CD4-positive, alpha-beta T cell treated with Interleukin-6 at 100 ng/mL for 8 hours (primary cell): ENCODE measurements at regions not wholly inside any gene's neighbourhood (a gene's known extent, or its start where the extent isn't known, plus 50 kb on each side); places are given as distances from the start of the nearest gene placed in this dataset.
"Not testable (repeated sequence)": the region's sequence is repeated elsewhere in the genome, so short reads cannot be mapped to it uniquely, and the experiment has no call there.

Experiments
- DNase-seq: peaks from one replicate; pipeline ENCODE4 v3.0.0-alpha.2; 2020; ENCODE audit warnings: mixed read lengths, low spot score

DNA sequence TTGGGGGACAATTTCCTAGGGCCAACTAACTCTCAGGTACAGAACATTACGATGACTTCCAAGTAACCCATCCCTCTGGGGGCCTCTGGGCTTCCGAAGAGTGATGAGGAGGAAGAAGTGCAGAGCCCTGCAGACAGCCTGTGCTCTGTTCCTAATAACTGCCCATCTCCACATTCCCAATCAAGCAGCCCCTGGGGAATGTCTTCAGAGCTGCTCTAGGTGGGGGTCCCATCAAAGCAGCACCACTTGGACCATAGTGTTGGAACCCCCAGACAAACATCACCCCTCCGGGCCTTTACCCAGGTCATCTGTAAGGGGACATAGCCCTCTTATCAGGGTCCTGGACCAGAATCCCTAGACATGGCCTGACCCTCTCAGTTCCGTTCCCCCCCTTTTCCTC, 357.3 kb downstream of the NPHP4 start:
- DNase-seq: no peak

DNA sequence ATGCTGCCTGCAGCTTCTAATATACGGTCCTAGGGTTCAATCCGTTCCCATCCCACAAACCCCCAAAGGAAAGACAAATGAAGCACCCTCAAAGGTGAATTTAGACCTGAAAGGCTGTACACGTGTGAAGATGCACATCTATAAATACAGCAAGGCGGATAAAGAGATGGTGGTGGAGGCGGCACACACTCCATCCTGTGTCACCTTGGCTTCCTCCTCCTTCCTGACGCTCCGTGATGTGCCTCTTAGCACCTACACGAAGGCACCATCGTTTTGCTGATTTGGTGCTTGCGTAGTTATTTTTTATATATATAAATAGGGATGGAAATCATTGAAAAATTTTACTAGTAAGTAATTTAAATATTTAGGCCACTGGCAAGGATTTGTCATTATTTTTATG, 359.4 kb downstream of the NPHP4 start:
- no peak for DNase-seq

DNA sequence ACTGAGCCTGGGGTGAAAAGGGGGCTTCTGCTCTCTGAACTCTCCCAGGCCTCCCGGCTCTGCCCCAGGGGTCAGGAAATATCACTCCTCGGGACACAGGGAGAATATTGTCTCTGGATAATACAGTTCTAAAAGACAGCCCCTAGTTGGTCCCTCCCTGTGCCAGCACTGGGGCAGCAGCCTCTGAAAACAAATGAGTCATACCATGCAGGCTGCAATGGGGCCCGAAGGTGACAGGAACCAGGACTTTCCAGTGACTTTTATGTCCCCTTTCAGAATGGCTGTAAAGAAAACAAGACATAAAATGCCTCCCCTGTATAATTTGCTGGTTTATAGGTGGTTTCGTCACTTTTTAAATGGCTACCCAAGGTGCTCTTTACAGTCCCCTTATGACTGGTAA, 360.0 kb downstream of the NPHP4 start:
- no peak for DNase-seq

DNA sequence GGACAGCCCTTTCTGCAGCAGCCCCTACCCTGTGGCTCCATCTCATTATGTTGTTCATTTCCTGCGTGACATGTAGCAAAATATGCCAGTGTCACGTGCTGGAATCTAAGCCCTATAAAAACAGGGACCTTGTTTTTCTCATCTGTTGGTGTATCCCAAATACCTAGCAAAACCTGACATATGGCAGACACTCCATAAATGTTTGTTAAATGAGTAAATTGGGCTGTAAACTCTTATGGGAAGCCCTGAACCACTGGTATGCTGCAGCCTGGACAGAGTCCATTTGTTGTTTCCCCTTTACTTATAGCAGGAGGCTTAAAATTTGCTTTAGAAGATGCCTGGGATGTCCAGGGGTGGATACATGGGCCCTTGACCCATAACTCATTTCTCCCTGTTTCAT, 363.8 kb downstream of the NPHP4 start:
- no peak for DNase-seq

DNA sequence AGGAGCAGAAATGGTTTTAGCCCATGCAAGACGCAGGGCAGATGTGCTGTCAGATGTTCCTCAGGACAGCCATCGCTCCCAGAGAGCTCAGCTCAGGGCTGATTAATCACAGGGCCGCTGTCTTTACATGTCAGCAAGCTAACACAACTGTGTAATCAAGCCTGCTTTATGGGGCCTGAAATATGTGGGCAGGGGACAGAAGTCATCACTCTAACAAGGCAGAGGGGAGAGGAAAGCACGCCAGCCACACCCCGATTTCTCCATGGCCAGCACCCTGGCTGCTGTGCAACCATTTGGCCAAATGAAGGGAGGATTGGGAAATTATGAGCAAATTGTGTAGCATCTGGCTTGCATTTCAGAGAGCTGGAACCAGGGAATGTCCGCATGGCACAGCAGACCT, 368.8 kb downstream of the NPHP4 start:
- DNase-seq: no peak

DNA sequence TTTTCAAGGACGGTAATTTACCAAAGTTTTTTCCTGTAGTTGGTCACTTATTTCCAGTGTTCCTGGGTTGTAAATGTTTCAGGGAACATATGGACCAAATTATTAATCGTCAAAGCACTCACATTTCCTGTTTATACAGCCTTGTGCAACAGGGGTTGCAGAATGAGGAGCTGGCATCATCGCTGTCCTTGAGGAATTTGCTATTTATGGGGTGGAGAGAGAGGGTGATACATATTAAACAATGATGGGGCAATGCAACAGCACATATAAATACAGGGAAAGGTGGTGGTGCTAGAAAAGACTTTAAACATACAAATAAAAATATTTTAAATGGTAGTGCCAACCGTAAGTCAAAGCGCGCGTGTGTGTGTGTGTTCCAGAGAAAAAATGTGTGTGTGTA, 369.8 kb downstream of the NPHP4 start:
- no peak for DNase-seq

DNA sequence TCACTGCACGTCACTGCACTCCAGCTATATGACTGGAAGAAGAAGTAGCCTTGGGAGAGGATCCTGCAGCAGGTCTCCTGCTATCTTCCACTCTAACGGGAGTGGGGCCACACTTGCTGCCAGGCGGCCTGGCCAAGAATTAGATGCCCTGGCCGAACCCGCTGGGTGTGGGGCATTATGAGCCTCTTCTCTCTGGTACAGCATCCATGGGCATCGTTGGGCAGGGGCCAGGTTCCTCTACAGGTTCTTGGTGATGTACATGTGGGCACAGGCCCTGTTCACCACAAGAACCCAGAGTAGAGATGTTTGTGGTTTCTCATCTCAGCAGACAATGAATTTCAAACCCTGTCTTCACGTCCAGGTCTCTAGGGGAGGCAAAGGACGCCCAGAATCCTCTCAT, 370.5 kb downstream of the NPHP4 start:
- DNase-seq: no peak

DNA sequence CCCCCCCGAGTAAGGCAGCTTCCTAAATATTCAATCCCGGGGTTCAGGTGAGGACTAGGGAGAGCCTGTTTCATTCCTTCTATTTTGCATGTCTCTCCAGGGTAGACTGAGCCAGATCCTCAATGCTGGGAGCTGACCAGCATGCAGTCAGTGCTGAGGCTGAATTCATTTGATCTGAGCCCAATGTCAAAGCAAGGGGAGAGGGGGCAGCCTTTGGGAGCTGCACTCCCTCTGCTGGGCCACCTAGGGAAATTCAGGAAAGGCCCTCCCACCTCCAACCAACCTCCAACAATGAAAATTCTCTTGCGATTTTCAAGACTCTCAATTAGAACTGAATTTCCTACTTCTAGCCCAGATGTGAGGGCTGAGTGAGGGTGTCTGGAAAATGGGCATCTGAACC, 371.2 kb downstream of the NPHP4 start:
- DNase-seq: no peak

DNA sequence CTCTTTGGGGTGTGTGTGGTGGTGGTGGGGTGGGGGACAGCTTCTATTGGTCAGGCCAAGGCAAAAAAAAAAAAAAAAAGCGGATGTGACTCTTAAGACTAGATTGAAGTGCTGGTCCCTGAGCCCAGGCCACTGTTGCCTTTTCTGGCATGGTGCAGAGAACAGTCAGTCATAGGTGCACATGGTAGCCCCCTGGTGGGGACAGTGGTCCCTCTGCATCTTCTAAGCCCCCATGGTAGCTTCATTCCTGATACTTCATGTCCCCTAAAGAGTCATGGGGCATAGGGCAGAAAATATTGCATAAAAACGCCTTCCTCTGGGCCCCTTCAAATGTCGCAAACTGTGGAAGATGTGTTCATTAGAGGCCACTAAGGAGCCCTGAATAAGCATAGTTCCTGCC, 371.8 kb downstream of the NPHP4 start:
- no peak for DNase-seq

DNA sequence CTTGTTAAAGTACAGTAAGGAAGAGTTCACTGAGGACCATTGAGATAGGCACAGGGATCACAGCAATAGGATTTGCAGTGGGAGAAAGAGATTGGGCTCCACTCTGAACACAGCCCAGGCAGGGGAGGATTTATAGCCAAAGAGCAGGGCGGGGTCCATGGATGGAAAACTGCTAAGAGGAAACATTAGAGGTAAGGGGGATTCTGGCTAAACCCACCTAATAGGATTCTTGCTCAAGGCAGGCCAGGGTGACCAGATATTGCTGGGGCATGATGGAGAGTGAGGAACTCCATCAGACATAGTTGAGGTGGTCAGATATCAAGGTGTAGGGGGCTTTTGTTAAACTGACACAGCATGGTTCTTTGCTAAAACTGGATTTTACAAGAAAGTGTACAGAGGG, 372.8 kb downstream of the NPHP4 start:
- no peak for DNase-seq

DNA sequence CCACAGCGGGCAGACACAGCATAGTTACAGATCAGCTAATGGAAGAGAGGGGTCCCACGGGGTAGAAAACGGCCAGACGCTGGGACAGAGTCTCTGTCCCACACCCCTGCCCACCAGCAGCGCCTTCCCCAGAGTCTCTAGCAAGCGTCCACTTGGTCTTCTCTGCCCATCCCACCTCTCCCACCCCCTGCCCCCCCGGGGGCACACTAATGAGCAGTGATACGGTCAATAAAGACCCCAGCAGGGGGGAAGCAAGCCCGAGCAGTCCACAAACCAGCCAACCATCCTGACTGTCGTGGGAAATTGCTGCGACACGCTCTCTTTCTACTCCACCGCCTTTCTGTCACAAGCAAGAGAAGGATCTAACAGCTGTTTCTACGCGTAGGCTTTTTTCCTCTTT, 374.7 kb downstream of the NPHP4 start:
- no peak for DNase-seq

DNA sequence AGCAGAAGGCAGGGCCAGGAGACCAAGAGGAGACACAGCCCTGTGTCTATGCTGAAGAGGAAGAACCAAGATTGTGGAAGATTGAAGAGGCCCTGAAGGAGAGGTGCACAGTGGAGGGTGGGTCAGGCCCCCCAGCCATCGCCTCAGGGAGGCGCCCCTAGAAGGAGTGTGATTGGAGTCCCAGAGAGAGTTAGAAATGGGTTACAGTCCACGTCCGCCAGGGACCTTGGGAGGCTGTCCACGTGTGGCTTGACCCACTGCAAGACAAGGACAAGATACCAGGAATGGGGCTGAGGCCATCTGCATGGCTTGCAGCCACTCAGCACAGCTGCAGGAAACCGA, 375.1 kb downstream of the NPHP4 start:
- DNase-seq: no peak

DNA sequence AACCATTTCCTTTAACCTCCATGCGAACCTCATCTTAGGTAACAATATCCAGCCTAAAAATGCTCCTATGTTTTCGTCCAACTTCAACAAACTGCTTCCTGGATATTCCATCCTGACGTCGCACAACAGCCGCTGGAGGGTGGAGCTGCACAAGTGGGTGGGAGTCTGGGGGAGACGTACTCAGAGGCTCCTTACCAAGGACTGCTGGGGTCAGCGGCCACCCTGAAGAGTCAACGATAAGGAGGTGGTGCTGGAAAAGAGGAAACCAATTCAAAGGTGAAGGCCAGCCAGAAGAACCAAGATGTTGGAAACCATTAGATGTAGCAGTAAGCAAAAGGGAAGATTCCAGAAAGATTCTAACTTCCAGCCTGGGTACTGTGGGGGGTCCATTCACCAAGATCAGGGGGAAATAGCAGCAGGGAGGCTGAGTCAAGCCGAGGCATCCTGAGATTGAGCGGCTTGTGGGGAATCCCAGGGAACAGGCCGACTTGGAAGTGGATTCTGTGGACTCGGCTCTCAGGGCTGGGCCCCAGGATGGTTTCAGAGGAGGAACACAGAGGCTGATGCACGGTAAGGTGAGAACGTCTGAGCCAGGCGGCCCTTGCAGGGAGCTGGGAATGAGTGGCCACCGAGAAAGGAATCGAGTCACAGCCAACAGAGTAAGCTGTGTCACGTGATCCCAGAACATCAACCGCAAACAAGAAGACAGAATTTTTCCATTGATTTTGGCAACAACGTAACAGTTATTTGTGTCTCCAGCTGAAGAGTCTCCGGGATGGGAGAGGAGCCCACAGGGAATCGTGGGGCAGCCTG, 375.7 kb downstream of the NPHP4 start:
- no peak for DNase-seq

DNA sequence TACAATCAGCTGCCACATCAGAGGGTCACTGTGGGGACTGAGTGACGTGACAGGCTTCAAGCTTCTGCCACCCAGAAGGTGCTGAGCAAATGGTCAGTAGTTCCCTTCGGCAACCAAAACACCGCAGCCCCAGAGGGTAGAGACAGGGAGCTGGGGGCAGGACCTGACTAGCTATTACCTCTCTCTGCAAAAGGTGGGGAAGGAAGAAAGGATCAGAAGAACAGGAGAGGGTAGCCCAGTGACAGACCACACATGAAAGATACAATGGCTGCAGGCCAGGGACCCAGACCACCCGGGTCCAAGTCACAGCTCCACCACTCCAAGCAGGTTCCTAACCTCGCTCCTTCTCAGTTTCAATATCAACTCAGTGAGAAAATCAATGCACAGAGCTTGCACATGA, 377.1 kb downstream of the NPHP4 start:
- DNase-seq: no peak

DNA sequence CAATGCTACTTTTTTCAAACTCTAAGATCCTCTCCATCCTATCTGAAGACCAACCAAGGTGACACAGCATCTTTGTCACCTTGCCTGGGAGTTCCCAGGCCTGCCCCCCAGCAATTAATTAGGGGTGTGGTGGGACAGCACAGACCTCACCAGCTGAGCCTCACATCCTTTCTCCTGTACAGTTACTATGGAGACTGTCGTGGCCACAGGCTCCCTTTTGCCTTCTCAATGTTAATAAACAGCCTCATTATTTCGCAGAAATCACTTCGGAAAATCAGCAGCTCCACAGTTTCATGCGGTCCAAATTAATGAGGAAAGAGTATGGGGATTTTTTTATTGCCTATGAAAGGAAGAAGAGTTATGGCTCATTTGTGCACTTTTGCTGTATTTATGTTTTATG, 378.3 kb downstream of the NPHP4 start:
- DNase-seq: no peak

DNA sequence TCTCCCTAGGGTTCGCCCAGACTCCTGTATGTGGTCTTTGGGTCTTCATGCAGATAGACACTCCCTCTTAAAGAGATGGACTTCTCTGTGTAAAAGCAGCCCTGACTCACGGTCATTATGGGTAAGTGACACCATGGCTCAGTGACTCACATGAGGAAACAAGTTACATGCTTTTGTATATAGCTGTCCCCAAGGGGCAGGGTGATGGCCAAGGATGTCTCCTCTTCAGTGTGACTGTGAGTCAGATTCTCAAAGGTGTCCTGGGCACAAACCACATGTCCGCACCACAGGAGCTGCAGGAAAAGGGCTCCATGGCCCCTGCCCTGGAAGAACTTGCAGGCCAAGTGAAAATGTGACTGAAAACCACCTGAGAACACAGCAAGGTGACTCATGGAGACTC, 380.4 kb downstream of the NPHP4 start:
- DNase-seq: no peak

DNA sequence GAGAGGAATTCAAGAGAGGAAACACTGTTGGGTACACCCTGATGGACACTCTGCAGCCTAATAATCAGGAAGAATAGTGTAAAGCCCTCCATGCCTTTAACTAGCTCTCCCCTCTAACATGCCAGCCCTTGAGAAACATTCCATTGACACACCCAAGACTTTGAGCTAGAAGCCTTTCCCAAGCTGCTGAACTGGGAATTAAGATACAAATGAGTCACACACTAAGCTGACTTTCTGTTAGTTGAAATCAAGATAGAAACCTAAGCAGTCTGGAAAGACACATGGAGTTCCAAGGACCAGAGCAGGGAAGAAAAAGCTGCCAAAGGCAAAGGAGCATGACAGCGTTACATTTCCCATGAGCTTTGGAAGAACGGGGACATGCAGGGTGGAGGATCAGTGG, 380.8 kb downstream of the NPHP4 start:
- no peak for DNase-seq

DNA sequence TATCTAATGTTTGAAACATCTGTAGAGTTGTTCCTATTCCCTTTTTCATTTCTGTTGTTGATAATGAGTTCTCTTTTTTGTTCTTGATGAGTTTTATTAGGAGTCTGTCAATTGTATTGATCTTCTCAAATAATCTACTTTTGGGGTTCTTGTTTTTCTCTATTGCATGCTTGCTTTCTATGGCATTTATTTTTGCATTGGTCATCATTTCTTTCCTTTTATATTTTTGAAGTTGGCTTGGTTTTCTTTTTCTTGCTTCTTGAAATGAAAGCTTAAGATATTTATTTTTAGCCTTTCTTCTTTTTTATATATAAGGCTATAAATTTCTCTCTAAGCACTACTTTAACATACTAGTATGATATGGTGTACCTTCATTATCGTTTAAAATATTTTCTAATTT, 381.8 kb downstream of the NPHP4 start:
- no peak for DNase-seq

DNA sequence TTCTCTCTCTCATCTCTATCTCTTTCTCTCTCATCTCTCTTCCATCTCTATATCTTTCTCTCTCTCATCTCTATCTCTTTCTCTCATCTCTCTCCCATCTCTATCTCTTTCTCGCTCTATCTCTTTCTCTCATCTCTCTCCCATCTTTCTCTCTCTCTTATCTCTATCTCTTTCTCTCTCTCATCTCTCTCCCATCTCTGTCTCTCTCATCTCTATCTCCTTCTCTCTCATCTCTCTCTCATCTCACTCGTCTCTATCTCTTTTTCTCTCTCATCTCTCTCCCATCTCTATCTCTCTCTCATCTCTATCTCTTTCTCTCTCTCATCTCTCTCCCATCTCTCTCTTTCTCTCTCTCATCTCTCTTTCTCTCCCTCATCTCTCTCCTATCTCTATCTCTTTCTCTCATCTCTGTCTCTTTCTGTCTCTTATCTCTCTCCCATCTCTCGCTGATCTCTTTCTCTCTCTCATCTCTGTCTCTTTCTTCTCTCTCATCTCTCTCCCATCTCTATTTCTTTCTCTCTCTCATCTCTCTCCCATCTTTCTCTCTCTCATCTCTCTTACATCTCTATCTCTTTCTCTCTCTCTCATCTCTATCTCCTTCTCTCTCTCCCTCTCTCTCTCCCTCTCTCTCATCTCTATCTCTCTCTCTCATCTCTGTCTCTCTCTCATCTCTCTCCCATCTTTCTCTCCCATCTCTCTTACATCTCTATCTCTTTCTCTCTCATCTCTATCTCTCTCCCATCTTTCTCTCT, 388.7 kb downstream of the NPHP4 start:
- no peak for DNase-seq

DNA sequence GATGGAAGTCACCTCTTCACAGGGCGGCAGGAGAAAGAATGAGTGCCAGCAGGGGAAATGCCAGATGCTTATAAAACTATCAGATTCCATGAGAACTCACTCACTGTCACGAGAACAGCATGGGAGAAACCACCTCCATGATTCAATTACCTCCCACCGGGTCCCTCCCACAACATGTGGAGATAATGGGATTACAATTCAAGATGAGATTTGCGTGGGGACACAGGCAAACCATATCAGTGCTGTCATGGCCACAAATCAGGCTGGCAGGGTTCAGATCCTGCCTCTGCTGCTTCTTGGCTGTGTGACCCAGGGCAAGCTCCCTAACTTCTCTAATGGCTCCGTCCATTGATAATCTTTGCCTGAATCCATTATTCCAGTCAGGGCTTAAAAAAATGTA, 389.5 kb downstream of the NPHP4 start:
- DNase-seq: not testable (repeated sequence)

DNA sequence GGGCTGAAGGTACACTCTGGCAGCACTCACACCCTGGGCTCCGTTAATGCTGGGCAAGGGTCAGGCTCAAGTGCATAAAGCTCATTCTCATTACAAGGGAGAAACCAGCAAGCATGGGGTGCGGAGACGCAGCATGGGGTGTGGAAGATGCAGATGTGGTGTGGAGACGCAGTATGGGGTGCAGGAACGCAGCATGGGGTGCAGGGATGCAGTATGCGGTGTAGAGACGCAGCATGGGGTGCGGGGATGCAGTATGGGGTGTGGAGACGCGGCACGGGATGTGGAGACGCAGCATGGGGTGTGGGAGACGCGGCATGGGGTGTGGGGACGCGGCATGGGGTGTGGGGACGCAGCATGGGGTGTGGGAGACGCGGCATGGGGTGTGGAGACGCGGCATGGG, 390.7 kb downstream of the NPHP4 start:
- no peak for DNase-seq

DNA sequence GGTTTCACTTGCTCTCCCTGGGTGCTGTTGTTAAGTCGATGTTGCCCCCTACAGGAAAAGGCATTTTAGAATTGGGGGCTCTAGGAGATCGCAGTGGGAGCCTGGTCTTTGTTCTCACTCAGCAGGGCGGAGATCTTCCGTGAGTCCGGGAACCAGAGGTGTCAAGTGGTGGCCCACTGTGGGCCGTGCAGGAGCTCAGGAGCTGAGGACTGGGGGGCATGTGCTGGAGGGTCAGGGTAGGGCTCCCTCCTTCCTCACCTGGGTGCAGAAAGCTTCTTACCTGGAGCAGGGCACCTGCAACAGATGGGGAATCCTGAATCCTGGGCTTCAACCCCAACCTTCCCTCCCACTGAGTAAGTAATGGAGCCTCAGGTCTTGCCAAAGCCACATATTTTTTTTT, 392.7 kb downstream of the NPHP4 start:
- DNase-seq: no peak

DNA sequence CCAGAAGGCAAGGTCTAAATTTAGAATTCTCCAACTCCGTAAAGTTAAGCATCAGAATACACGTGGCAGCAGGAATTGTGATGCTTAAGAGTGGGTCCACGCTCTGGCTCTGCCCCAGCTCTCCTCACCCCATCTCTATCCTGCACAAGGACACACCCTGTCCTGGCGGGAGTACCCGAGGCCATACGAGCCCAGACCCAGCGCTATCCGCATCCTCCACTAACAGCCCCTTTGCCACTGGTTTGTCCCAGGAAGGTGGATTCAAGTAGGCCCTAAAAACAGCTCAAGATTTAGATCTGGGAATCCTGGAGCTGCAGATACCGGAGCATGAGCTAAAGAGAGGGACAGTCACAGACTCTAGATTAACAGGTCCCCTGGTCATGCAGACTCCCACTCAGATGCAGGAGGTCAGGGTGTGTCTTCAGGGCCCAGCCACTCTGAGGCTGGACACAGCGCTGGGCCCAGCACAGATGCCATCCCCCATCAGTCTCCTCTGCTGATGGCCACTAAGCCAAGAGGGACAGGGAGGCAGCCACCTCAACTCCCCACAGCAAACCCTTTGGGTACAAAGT, 393.3 kb downstream of the NPHP4 start:
- no peak for DNase-seq
